Suprapubic skin (tissue), 3 donors: ENCODE measurements at regions not wholly inside any gene's neighbourhood (a gene's known extent, or its start where the extent isn't known, plus 50 kb on each side); places are given as distances from the start of the nearest gene placed in this dataset.

Experiments used
- EP300 ChIP-seq: sonication (generic); formaldehyde crosslinking; IDR thresholded peaks from one replicate; pipeline ENCODE4 v1.6.1; 2017; ENCODE audit warnings: antibody characterized with exemption
- TF ChIP-seq, protein P1 (sequence below), 2 donors: fragments of 200-600 bp in 1 of 2; fragments of 450-650 bp in 1 of 2; sonication (generic) in 1 of 2; IDR thresholded peaks; one replicate each; pipeline ENCODE4 v1.5.1; 2016 to 2019; ENCODE audit warnings: antibody characterized with exemption in 2 of 2, mild to moderate bottlenecking in 1 of 2, moderate library complexity in 1 of 2

GRCh38 chr4:85302756-85303155 is 172.2 kb upstream of the ARHGAP24 start:
- TF ChIP-seq, protein P1, sequence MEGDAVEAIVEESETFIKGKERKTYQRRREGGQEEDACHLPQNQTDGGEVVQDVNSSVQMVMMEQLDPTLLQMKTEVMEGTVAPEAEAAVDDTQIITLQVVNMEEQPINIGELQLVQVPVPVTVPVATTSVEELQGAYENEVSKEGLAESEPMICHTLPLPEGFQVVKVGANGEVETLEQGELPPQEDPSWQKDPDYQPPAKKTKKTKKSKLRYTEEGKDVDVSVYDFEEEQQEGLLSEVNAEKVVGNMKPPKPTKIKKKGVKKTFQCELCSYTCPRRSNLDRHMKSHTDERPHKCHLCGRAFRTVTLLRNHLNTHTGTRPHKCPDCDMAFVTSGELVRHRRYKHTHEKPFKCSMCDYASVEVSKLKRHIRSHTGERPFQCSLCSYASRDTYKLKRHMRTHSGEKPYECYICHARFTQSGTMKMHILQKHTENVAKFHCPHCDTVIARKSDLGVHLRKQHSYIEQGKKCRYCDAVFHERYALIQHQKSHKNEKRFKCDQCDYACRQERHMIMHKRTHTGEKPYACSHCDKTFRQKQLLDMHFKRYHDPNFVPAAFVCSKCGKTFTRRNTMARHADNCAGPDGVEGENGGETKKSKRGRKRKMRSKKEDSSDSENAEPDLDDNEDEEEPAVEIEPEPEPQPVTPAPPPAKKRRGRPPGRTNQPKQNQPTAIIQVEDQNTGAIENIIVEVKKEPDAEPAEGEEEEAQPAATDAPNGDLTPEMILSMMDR (IDR thresholded peaks at IDR 0.05), result no peak
- TF ChIP-seq EP300, result no peak
